Activated naive CD8-positive, alpha-beta T cell treated with anti-CD3 and anti-CD28 coated beads for 36 hours (primary cell): ENCODE measurements at regions not wholly inside any gene's neighbourhood (a gene's known extent, or its start where the extent isn't known, plus 50 kb on each side); places are given as distances from the start of the nearest gene placed in this dataset.
A peak's percentile ranks its signal among the peaks of the same experiment; 100 is the strongest.
"Not testable (repeated sequence)": the region's sequence is repeated elsewhere in the genome, so short reads cannot be mapped to it uniquely, and the experiment has no call there.

ENCODE experiments used
- DNase-seq: peaks from one replicate; pipeline ENCODE4 v3.0.0; 2021
- H3K27ac Mint-ChIP-seq: one replicate; pipeline ENCODE4 v1.8.0; 2022; ENCODE audit warnings: mild to moderate bottlenecking, moderate library complexity, mixed read lengths
- H3K27me3 Mint-ChIP-seq: one replicate; pipeline ENCODE4 v1.8.0; 2022; ENCODE audit warnings: mild to moderate bottlenecking, mixed read lengths
- H3K36me3 Mint-ChIP-seq: one replicate; pipeline ENCODE4 v1.8.0; 2021; ENCODE audit warnings: mild to moderate bottlenecking, mixed read lengths
- H3K4me1 Mint-ChIP-seq: one replicate; pipeline ENCODE4 v1.8.0; 2021; ENCODE audit warnings: mixed read lengths
- H3K4me3 Mint-ChIP-seq: one replicate; pipeline ENCODE4 v1.8.0; 2022; ENCODE audit warnings: mild to moderate bottlenecking, moderate library complexity, mixed read lengths
- H3K9me3 Mint-ChIP-seq: one replicate; pipeline ENCODE4 v1.8.0; 2022; ENCODE audit warnings: mixed read lengths

- peaks cover 2% of the 10 kb centered on the region for H3K4me1 Mint-ChIP-seq
- no peaks in the 10 kb centered on the region for H3K27me3 Mint-ChIP-seq
- H3K9me3 Mint-ChIP-seq = no peaks in the 10 kb centered on the region
- no peak for DNase-seq
- no peak overlapping the region for H3K4me3 Mint-ChIP-seq
- H3K36me3 Mint-ChIP-seq = no peaks in the 10 kb centered on the region
- no peak overlapping the region for H3K27ac Mint-ChIP-seq
These were observed 715.2 kb downstream of the RNF144A start for GRCh38 chr2:7632420-7632819.

- no peak for DNase-seq
- Mint-ChIP-seq H3K36me3 (no peaks in the 10 kb centered on the region), H3K27ac (no peak overlapping the region), H3K4me1 (peaks cover 2% of the 10 kb centered on the region), H3K27me3 (no peaks in the 10 kb centered on the region), H3K4me3 (no peak overlapping the region), H3K9me3 (no peaks in the 10 kb centered on the region)
These were observed 716.4 kb downstream of the RNF144A start for GRCh38 chr2:7633566-7634153.

- Mint-ChIP-seq H3K27me3 (no peaks in the 10 kb centered on the region), H3K4me3 (no peak overlapping the region), H3K9me3 (no peaks in the 10 kb centered on the region), H3K27ac (no peak overlapping the region), H3K4me1 (peaks cover 2% of the 10 kb centered on the region), H3K36me3 (no peaks in the 10 kb centered on the region)
- no peak for DNase-seq
These were observed 717.2 kb downstream of the RNF144A start for GRCh38 chr2:7634409-7634808.

GRCh38 chr2:7639476-7639875 is 722.3 kb downstream of the RNF144A start:
- no peak overlapping the region for H3K4me3 Mint-ChIP-seq

GRCh38 chr2:7641272-7641671 is 724.1 kb downstream of the RNF144A start:
- H3K4me1 Mint-ChIP-seq, H3K27me3 Mint-ChIP-seq, DNase-seq, H3K27ac Mint-ChIP-seq, H3K4me3 Mint-ChIP-seq: not testable (repeated sequence)
- Mint-ChIP-seq H3K9me3 (peaks cover 29% of the 10 kb centered on the region), H3K36me3 (peaks cover 14% of the 10 kb centered on the region)

More at GRCh38 chr2:7639476-7639875, 722.3 kb downstream of the RNF144A start:
- H3K4me1 Mint-ChIP-seq = peaks cover 2% of the 10 kb centered on the region
- DNase-seq = no peak
- no peaks in the 10 kb centered on the region for H3K27me3 Mint-ChIP-seq
- peaks cover 14% of the 10 kb centered on the region for H3K36me3 Mint-ChIP-seq
- no peak overlapping the region for H3K27ac Mint-ChIP-seq
- peaks cover 27% of the 10 kb centered on the region for H3K9me3 Mint-ChIP-seq

GRCh38 chr2:7646024-7646423 is 728.8 kb downstream of the RNF144A start:
- DNase-seq = no peak
- peaks cover 27% of the 10 kb centered on the region for H3K4me1 Mint-ChIP-seq
- peaks cover 45% of the 10 kb centered on the region for H3K9me3 Mint-ChIP-seq
- peaks cover 37% of the 10 kb centered on the region for H3K36me3 Mint-ChIP-seq
- H3K27ac Mint-ChIP-seq = no peak overlapping the region
- no peaks in the 10 kb centered on the region for H3K27me3 Mint-ChIP-seq
- H3K4me3 Mint-ChIP-seq = no peak overlapping the region

- Mint-ChIP-seq H3K9me3 (peaks cover 45% of the 10 kb centered on the region), H3K4me1 (peaks cover 28% of the 10 kb centered on the region), H3K27me3 (no peaks in the 10 kb centered on the region), H3K36me3 (peaks cover 40% of the 10 kb centered on the region), H3K4me3 (no peak overlapping the region), H3K27ac (no peak overlapping the region)
- no peak for DNase-seq
These were observed 729.4 kb downstream of the RNF144A start for GRCh38 chr2:7646661-7647060.

GRCh38 chr2:7648221-7648795 is 731.1 kb downstream of the RNF144A start:
- Mint-ChIP-seq H3K4me1 (peaks cover 28% of the 10 kb centered on the region), H3K9me3 (peaks cover 39% of the 10 kb centered on the region), H3K36me3 (peaks cover 35% of the 10 kb centered on the region), H3K27me3 (no peaks in the 10 kb centered on the region), H3K27ac (no peak overlapping the region), H3K4me3 (no peak overlapping the region)
- no peak for DNase-seq

- H3K9me3 Mint-ChIP-seq = peaks cover 42% of the 10 kb centered on the region
- H3K4me1 Mint-ChIP-seq = peaks cover 29% of the 10 kb centered on the region
- peak overlapping the region; percentile 14 for H3K4me3 Mint-ChIP-seq
- H3K36me3 Mint-ChIP-seq = peaks cover 32% of the 10 kb centered on the region
- peak overlapping the region; percentile 74 for H3K27ac Mint-ChIP-seq
- DNase-seq = no peak
- H3K27me3 Mint-ChIP-seq = no peaks in the 10 kb centered on the region
These were observed 732.4 kb downstream of the RNF144A start for GRCh38 chr2:7649461-7650228.

GRCh38 chr2:7653617-7654016 is 736.4 kb downstream of the RNF144A start:
- DNase-seq = no peak
- Mint-ChIP-seq H3K9me3 (peaks cover 33% of the 10 kb centered on the region), H3K4me3 (no peak overlapping the region), H3K27ac (no peak overlapping the region), H3K36me3 (peaks cover 23% of the 10 kb centered on the region), H3K4me1 (peaks cover 22% of the 10 kb centered on the region), H3K27me3 (no peaks in the 10 kb centered on the region)

GRCh38 chr2:7655629-7656028 is 738.4 kb downstream of the RNF144A start:
- Mint-ChIP-seq H3K27me3 (no peaks in the 10 kb centered on the region), H3K36me3 (peaks cover 22% of the 10 kb centered on the region), H3K27ac (no peak overlapping the region), H3K4me1 (peaks cover 14% of the 10 kb centered on the region), H3K9me3 (peaks cover 38% of the 10 kb centered on the region), H3K4me3 (no peak overlapping the region)
- no peak for DNase-seq

- not testable (repeated sequence) for H3K4me1 Mint-ChIP-seq, DNase-seq, H3K27ac Mint-ChIP-seq, H3K4me3 Mint-ChIP-seq, H3K27me3 Mint-ChIP-seq
- Mint-ChIP-seq H3K36me3 (peaks cover 19% of the 10 kb centered on the region), H3K9me3 (peaks cover 35% of the 10 kb centered on the region)
These were observed 740.3 kb downstream of the RNF144A start for GRCh38 chr2:7657526-7657925.

GRCh38 chr2:7658486-7658885 is 741.3 kb downstream of the RNF144A start:
- Mint-ChIP-seq H3K36me3 (peaks cover 19% of the 10 kb centered on the region), H3K27ac (no peak overlapping the region), H3K27me3 (no peaks in the 10 kb centered on the region), H3K9me3 (peaks cover 32% of the 10 kb centered on the region), H3K4me3 (no peak overlapping the region), H3K4me1 (peaks cover 9% of the 10 kb centered on the region)
- DNase-seq = no peak

- Mint-ChIP-seq H3K9me3 (peaks cover 27% of the 10 kb centered on the region), H3K27ac (no peak overlapping the region), H3K27me3 (no peaks in the 10 kb centered on the region), H3K4me1 (peaks cover 8% of the 10 kb centered on the region), H3K36me3 (peaks cover 19% of the 10 kb centered on the region), H3K4me3 (no peak overlapping the region)
- DNase-seq = no peak
These were observed 743.6 kb downstream of the RNF144A start for GRCh38 chr2:7660816-7661215.

- Mint-ChIP-seq H3K4me3 (no peak overlapping the region), H3K9me3 (peaks cover 27% of the 10 kb centered on the region), H3K27me3 (no peaks in the 10 kb centered on the region), H3K27ac (no peak overlapping the region), H3K4me1 (peaks cover 10% of the 10 kb centered on the region), H3K36me3 (peaks cover 20% of the 10 kb centered on the region)
- DNase-seq = no peak
These were observed 744.3 kb downstream of the RNF144A start for GRCh38 chr2:7661502-7661901.
